ENCODE measurements at regions not wholly inside any gene's neighbourhood (a gene's known extent, or its start where the extent isn't known, plus 50 kb on each side); places are given as distances from the start of the nearest gene placed in this dataset.
"Not testable (repeated sequence)": the region's sequence is repeated elsewhere in the genome, so short reads cannot be mapped to it uniquely, and the experiment has no call there.

DNA sequence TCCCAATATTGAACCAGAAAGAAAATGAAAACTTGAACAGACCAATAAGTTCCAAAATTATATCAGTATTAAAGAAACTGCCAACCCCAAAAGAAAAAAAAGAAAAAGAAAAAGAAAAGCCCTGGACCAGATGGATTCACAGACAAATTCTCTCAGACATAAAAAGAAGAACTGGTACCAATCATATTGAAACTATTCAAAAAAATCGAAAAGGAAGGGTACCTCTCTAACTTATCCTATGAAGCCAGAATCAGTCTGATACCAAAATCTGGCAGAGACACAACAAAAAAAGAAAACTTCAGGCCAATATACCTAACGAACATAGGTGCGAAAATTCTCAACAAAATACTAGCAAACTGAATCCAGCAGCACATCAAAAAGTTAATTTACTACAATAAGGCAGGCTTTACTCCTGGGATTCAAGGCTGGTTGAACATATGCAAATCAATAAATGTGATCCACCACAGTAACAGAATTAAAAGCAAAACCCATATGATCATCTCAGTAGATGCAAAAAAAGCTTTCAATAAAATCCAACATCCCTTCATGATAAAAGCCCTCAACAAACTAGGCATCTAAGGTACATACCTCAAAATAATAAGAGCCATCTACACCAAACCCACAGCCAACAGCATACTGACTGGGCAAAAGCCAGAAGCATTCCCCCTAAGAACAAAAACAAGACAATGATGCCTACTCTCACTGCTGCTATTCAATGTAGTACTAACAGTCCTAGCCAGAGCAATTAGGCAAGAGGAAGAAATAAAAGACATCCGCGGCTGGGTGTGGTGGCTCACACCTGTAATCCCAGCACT lies 1495.2 kb downstream of the SPATA31A7 start:
- not testable (repeated sequence) for TF ChIP-seq CEBPB (IDR thresholded peaks at IDR 0.05; ENCODE audit: borderline replicate concordance in 1 of 2, low read depth in 2 of 2, low read length in 2 of 2); POLR2A (IDR thresholded peaks at IDR 0.05; ENCODE audit: low read depth, low read length); KAT2A (conservative IDR thresholded peaks at IDR 0.05; ENCODE audit: control insufficient read depth, low read depth, low read length); NFXL1 (IDR thresholded peaks at IDR 0.05; ENCODE audit: borderline replicate concordance); ESRRA (IDR thresholded peaks at IDR 0.05; ENCODE audit: low read length); POLR2AphosphoS5 (IDR thresholded peaks at IDR 0.05; ENCODE audit: low read length)
